Smooth muscle cell (in vitro differentiated cells): ENCODE measurements at regions not wholly inside any gene's neighbourhood (a gene's known extent, or its start where the extent isn't known, plus 50 kb on each side); places are given as distances from the start of the nearest gene placed in this dataset.
"Not testable (repeated sequence)": the region's sequence is repeated elsewhere in the genome, so short reads cannot be mapped to it uniquely, and the experiment has no call there.

ENCODE experiments used
- DNase-seq: peaks from one replicate; lab custom pipeline; 2025; ENCODE audit not compliant: unreplicated experiment; lab: John Stamatoyannopoulos, UW
- H2AFZ ChIP-seq: fragments of 200-600 bp; sonication (generic); 2 replicates; pipeline ENCODE4 v1.6.0; 2016; ENCODE audit warnings: antibody characterized with exemption, low read depth, mild to moderate bottlenecking
- H3F3A ChIP-seq: fragments of 200-600 bp; sonication (generic); 2 replicates; pipeline ENCODE4 v1.6.0; 2017; ENCODE audit warnings: antibody characterized with exemption, low read depth
- H3K27ac ChIP-seq: fragments of 200-600 bp; sonication (generic); 2 replicates; pipeline ENCODE4 v1.5.1; 2016; ENCODE audit warnings: low read depth, mild to moderate bottlenecking
- H3K27me3 ChIP-seq: fragments of 200-600 bp; sonication (generic); 2 replicates; pipeline ENCODE4 v1.6.1; 2016; ENCODE audit warnings: low read depth, mild to moderate bottlenecking
- H3K36me3 ChIP-seq: fragments of 200-600 bp; sonication (generic); 2 replicates; pipeline ENCODE4 v1.5.1; 2016; ENCODE audit warnings: low read depth
- H3K4me1 ChIP-seq: fragments of 200-600 bp; sonication (generic); 2 replicates; pipeline ENCODE4 v1.5.1; 2016; ENCODE audit warnings: low read depth
- H3K4me2 ChIP-seq: fragments of 200-600 bp; sonication (generic); 2 replicates; pipeline ENCODE4 v1.6.0; 2016; ENCODE audit warnings: mild to moderate bottlenecking
- H3K4me3 ChIP-seq: fragments of 200-600 bp; sonication (generic); 2 replicates; pipeline ENCODE4 v1.5.1; 2016; ENCODE audit warnings: mild to moderate bottlenecking
- H3K79me2 ChIP-seq: fragments of 200-600 bp; sonication (generic); 2 replicates; pipeline ENCODE4 v1.6.0; 2016; ENCODE audit warnings: low read depth, mild to moderate bottlenecking
- H3K9ac ChIP-seq: fragments of 200-600 bp; sonication (generic); 2 replicates; pipeline ENCODE4 v1.6.0; 2016; ENCODE audit warnings: low read depth
- H3K9me3 ChIP-seq: fragments of 200-600 bp; sonication (generic); replicated peaks from 2 replicates; pipeline ENCODE4 v1.5.1; 2016; ENCODE audit warnings: low read depth
- H4K20me1 ChIP-seq: fragments of 200-600 bp; sonication (generic); 2 replicates; pipeline ENCODE4 v1.6.0; 2016; ENCODE audit warnings: low read depth
- WGBS: methylation state at CpG from one replicate; pipeline ENCODE4 v1.1.7; 2016; ENCODE audit warnings: low lambda C conversion rate; 5-methylcytosine and 5-hydroxymethylcytosine counted together

DNA sequence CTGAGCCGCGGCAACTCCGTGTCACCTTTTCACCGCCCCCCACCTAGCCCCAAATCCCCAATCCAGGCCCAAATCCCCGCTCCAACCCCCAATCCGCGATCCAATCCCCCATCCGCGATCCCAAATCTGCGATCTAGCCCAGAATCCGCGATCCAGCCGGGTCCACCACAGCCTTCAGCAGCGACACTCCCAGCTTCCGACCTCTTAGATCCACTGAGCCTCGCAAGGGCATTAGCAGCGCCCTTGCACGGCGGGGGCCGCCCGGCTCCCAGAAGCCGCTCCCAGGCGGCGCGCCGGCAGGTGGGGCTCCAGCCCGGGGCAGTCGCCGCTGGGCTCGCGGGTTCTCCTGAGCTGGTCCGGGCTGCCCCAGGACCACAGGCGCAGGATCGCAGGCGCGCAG, 116.1 kb upstream of the TPTE start:
- H3K9ac ChIP-seq, H3K36me3 ChIP-seq, H4K20me1 ChIP-seq, H3K79me2 ChIP-seq, H3F3A ChIP-seq, H3K27me3 ChIP-seq, H3K4me2 ChIP-seq, H2AFZ ChIP-seq, H3K4me3 ChIP-seq, H3K4me1 ChIP-seq, H3K27ac ChIP-seq, DNase-seq: not testable (repeated sequence)
- WGBS, result 88% methylated on average over 36 of the region's 36 CpGs
- peaks cover 20% of the 10 kb centered on the region for H3K9me3 ChIP-seq

DNA sequence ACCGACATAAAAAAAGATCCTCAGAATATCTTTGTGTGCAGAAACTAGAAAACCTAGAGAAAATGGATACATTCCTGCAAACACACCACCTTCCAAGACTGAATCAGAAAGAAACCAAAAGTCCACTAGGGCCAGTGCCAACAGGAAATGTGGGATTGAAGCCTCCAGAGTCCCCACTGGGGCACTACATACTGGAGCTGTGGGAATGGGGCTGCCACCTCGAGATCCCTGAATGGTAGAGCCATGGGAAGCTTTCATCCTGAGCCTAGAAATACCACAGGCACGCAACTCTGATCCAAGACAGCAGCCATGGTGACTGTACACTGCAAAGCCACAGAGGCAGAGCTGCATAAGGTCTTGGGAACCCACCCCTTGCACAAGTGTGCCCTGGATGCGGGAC, 111.6 kb upstream of the TPTE start:
- not testable (repeated sequence) for H3K9me3 ChIP-seq, H3K27ac ChIP-seq, H3K27me3 ChIP-seq, H3F3A ChIP-seq, H3K4me3 ChIP-seq, H3K79me2 ChIP-seq, H3K36me3 ChIP-seq, H4K20me1 ChIP-seq, DNase-seq, H3K4me2 ChIP-seq, H3K4me1 ChIP-seq, H2AFZ ChIP-seq, H3K9ac ChIP-seq
- 63% methylated on average over 4 of the region's 4 CpGs for WGBS

DNA sequence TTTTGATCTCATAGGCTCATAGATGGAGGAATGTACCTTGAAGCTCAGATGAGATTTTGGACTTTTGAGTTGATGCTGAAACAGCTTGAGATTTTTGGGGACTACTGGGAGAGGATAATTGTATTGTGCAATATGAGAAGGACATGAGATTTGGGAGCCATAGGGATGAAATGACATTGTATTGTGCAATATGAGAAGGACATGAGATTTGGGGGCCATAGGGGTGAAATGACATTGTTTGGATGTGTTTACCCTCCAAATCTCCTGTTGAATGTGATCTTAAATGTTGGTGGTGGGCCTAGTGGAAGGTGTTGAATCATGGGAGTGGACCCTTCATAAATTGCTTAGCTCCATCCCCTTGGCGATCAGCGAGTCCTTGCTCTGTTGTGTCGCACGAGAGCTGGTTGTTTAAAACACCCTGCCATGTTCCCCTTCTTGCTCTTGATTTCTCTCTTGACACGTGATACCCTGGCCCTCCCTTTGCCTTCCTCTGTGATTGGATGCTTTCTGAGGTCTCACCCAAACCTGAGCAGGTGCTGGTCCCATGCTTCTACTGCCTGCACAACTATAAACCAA, 110.9 kb upstream of the TPTE start:
- not testable (repeated sequence) for H3K4me1 ChIP-seq, H3K27ac ChIP-seq, H3K79me2 ChIP-seq, H4K20me1 ChIP-seq, H3K4me3 ChIP-seq, H3K4me2 ChIP-seq, H2AFZ ChIP-seq, H3F3A ChIP-seq, H3K27me3 ChIP-seq, H3K9ac ChIP-seq, H3K36me3 ChIP-seq, H3K9me3 ChIP-seq, DNase-seq
- WGBS, result 66% methylated on average over 5 of the region's 5 CpGs

DNA sequence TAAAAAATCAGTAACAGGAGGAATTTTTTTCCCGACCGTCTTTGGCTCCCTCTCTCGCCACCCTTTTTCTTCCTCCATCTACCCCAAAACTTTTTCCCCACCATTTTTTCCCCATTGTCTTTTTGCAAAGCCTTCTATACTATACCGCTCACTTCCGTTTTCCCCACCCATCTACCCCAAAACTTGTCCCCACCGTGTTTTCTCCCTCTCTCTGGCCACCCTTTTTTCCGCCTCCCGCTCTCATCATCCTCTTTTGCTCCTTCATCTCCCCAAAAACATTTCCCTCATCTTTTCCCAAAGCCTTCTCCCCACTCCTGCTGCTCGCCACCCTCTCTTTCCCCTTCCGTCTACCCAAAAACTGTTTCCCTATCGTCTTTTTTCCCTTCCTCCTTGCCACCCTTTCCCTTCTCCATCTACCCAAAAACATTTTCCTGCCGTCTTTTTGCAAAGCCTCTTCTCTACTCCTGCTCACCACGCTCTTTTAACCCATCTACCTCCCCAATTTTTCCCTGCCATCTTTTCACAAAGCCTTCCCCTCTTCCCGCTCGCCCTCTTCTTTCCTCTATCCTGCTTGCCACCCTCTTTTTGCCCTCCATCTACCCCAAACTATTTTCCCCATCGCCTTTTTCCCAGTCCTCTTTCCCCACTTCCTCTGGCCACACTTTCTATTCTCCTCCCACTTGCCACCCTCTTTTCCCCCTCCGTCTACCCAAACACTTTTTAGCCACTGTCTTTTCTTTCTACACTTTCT, 109.4 kb upstream of the TPTE start:
- peaks cover 21% of the 10 kb centered on the region for H3K9me3 ChIP-seq
- not testable (repeated sequence) for H4K20me1 ChIP-seq, H3K4me3 ChIP-seq

DNA sequence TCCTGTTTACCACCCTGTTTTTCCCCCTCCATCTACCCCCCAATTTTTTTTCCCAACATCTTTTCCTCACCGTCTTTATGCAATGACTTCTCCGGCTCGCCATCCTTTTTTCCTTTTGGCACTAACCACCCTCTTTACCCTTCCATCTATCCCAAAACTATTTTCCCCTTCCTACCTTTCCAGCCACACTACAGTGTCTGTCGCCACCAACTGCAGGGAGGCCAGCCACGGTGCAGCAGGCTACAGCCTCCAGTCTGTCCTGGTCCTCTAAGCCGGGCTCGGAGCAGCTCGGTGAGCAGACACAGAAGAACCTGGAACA, 108.5 kb upstream of the TPTE start:
- WGBS, result 76% methylated on average over 8 of the region's 8 CpGs

More for the DNA sequence above, 109.4 kb upstream of the TPTE start:
- H3K27me3 ChIP-seq, H2AFZ ChIP-seq, H3K9ac ChIP-seq, H3K79me2 ChIP-seq, H3K4me2 ChIP-seq, H3K27ac ChIP-seq, H3K4me1 ChIP-seq, H3K36me3 ChIP-seq, DNase-seq, H3F3A ChIP-seq: not testable (repeated sequence)
- WGBS, result 77% methylated on average over 17 of the region's 17 CpGs

DNA sequence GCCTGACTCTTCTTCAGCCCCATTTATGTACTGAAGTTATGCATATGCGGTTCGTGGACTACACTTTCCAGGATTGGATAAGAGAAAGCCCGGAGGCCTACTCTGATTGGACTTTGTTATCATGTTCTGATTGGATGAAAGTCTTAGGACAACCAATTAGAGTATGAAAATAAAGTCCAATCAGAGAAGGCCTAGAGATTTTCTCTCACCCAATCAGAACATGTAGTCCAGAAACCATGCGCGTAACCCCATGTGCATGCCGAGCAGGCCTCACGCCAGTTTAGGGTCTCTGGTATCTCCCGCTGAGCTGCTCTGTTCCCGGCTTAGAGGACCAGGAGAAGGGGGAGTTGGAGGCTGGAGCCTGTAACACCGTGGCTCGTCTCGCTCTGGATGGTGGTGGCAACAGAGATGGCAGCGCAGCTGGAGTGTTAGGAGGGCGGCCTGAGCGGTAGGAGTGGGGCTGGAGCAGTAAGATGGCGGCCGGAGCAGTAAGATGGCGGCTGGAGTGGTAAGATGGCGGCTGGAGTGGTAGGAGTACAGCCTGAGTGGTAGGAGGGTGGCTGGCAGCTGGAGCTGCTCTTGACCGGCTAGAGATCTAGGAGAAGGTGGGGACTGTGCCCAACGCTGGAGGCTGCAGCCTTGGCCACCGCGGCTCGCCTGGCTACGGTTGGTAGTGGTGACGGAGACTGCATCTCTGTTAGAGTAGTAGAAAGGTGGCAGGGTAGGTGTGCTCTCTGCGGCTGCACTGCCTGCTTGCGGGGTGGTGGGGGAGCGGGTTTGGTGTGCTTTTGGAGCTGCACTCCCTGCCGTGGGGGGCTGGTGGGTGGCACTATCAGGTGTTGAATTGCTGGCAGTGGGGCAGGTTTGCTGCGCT, 107.9 kb upstream of the TPTE start:
- WGBS, result 85% methylated on average over 31 of the region's 31 CpGs
- DNase-seq, H3K27ac ChIP-seq, H2AFZ ChIP-seq, H3K36me3 ChIP-seq, H3K4me1 ChIP-seq, H3K4me3 ChIP-seq, H3K9ac ChIP-seq, H3K27me3 ChIP-seq, H3K4me2 ChIP-seq, H4K20me1 ChIP-seq, H3K79me2 ChIP-seq, H3F3A ChIP-seq: not testable (repeated sequence)
- H3K9me3 ChIP-seq, result peaks cover 31% of the 10 kb centered on the region

More for the DNA sequence above, 108.5 kb upstream of the TPTE start:
- not testable (repeated sequence) for H3K27me3 ChIP-seq, H3K4me3 ChIP-seq, H3K4me2 ChIP-seq, H3K9ac ChIP-seq, H4K20me1 ChIP-seq, H3F3A ChIP-seq, DNase-seq, H3K27ac ChIP-seq, H3K79me2 ChIP-seq, H3K4me1 ChIP-seq, H3K36me3 ChIP-seq, H2AFZ ChIP-seq
- H3K9me3 ChIP-seq, result peaks cover 28% of the 10 kb centered on the region

DNA sequence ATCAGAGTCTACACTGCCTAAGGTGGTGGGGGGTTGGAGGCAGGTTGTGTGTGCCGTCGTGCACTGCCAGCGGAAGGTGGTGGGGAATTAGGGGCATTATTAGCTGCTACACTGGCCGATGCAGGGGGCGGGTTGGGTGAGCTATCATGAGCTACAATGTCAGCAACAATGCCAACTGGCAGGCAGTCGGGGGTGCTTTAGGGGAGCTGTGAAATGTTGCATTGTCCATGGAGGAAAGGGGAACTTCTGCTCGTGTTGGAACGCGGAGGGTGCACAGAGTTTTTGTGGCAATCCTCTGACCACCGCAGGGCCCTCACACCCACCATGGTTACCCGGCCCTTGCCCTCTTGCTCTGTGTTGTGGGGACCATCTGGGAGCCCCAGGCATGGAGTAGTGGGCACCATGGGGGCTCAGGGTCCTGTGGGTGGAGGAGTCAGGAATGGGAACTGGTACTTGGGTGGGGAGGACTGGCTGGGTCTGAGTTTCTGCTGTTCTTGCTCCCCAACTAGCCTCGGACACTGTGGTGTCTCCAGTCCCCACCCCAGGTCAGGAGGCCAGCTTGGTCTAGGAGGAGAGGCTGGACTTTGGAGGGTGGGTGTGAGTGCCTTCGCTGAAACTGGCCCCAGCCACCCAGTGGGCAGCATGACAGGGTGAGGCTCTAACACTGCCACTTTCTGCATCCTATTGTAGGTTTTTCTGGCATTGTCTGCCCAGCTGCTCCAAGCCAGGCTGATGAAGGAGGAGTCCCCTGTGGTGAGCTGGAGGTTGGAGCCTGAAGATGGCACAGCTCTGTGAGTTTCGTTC, 107.1 kb upstream of the TPTE start:
- H3K4me2 ChIP-seq, H3F3A ChIP-seq, H4K20me1 ChIP-seq, H3K36me3 ChIP-seq, H2AFZ ChIP-seq, H3K27me3 ChIP-seq, H3K27ac ChIP-seq, H3K4me3 ChIP-seq, H3K9ac ChIP-seq, H3K4me1 ChIP-seq, DNase-seq, H3K79me2 ChIP-seq: not testable (repeated sequence)
- peaks cover 36% of the 10 kb centered on the region for H3K9me3 ChIP-seq
- WGBS, result 79% methylated on average over 14 of the region's 14 CpGs

DNA sequence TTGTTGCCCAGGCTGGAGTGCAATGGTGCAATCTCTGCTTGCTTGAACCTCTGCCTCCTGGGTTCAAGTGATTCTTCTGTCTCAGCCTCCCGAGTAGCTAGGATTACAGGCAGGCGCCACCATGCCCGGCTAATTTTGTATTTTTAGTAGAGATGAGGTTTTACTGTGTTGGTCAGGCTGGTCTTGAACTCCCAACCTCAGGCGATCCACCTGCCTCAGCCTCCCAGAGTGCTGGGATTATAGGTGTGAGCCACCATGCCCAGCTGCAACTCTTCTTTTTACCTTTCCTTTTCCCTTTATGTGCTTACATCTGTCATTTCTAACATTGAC, 106.5 kb upstream of the TPTE start:
- H3K4me3 ChIP-seq, H4K20me1 ChIP-seq, H3K4me1 ChIP-seq, H3K79me2 ChIP-seq, H2AFZ ChIP-seq, H3K27ac ChIP-seq, H3K36me3 ChIP-seq, H3K4me2 ChIP-seq, H3K9ac ChIP-seq, H3K27me3 ChIP-seq, H3F3A ChIP-seq, DNase-seq: not testable (repeated sequence)
- 81% methylated on average over 4 of the region's 4 CpGs for WGBS
- peaks cover 36% of the 10 kb centered on the region for H3K9me3 ChIP-seq
